SU-DHL-6 (cell line): ENCODE measurements at regions not wholly inside any gene's neighbourhood (a gene's known extent, or its start where the extent isn't known, plus 50 kb on each side); places are given as distances from the start of the nearest gene placed in this dataset.

ENCODE experiments used
- CTCF ChIP-seq: fragments of 200-600 bp; sonication (generic); IDR thresholded peaks from one replicate; pipeline ENCODE4 v1.5.1; 2017; ENCODE audit warnings: antibody characterized with exemption, mild to moderate bottlenecking, low read length, moderate library complexity; ENCODE audit not compliant: insufficient read depth, poor library complexity, severe bottlenecking
- EZH2phosphoT487 ChIP-seq: fragments of 200-600 bp; sonication (generic), shearing (Covaris generic); conservative IDR thresholded peaks from 2 replicates; pipeline ENCODE4 v1.6.1; 2018; ENCODE audit warnings: mild to moderate bottlenecking, antibody characterized with exemption, low read length, moderate library complexity, mixed read lengths

GRCh38 chr16:86198206-86199118, 299.5 kb downstream of the IRF8 start:
- no peak for TF ChIP-seq CTCF
- no peak for TF ChIP-seq EZH2phosphoT487
